H54 (cell line): ENCODE measurements at regions not wholly inside any gene's neighbourhood (a gene's known extent, or its start where the extent isn't known, plus 50 kb on each side); places are given as distances from the start of the nearest gene placed in this dataset.
"Not testable (repeated sequence)": the region's sequence is repeated elsewhere in the genome, so short reads cannot be mapped to it uniquely, and the experiment has no call there.

Experiments used
- DNase-seq: peaks from one replicate; pipeline ENCODE4 v3.0.0; 2011; ENCODE audit warnings: low spot score, mixed read lengths; ENCODE audit not compliant: insufficient read length
- FAIRE-seq: peaks from 3 replicates; lab custom pipeline; 2011; peaks lifted over from hg19 to GRCh38; lab: Jason Lieb, UNC
- POLR2A ChIP-seq: IDR thresholded peaks from 2 replicates; pipeline ENCODE4 v1.6.1; 2011; ENCODE audit warnings: low read depth, mild to moderate bottlenecking, low read length

DNA sequence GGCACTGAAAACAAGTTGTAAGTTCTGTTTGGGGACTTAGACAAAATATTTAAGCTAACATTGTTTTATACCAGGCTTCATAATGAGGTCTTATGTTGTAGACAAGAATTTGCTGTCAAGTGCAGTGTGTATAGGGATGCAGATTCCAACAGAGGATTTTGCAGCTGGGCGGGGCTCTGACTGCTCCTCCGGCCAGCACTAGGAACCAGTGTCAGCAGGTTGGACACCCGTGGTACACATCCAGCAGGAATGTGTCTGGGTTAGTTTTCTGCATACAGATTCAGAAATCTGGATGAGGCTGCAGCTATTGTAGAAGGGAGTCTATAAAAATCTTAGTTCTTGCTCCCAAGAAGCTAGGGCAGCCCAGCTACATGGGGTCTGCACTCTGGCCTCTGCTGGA, 194.3 kb upstream of the RBM19 start:
- FAIRE-seq (no peak), DNase-seq (no peak)
- TF ChIP-seq POLR2A, result no peak

DNA sequence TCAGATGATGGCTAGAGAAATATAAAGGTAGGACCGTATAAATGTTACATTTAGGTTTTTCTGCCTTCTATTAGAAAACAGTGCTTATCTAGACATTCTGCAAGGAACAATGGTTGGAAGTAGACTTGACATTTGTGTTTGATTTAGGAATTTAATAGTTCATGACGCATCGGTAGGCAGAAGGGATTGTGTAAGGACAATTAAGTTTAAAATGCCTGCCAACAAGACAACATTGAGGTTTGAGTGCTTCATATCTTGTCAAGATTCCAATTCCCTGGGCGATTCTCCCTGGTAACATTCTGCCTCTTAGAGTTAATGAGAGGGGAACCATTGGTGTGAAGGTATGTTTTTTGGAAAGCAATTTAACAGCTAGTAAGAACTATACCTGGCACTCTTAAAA, 186.8 kb upstream of the RBM19 start:
- FAIRE-seq (no peak), DNase-seq (no peak)
- TF ChIP-seq POLR2A, result no peak

DNA sequence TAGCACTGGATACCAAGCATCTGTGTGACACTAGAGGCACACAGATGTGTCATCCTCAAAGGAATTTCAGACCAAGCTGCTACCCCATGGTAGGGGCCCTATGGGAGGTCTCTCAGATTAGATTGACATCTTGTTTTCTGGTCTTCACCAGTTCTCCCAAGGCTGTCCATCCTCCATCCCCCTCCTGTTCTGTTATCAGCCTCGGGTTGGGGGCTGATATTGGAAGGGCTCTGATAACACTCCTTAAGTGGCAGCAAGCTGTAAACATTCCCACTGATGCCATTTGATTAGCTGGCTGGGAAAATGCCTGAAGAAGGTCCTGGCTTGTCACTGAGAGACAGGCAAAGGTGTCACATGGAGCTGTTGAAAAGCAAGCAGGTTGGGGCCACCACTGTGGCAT, 185.9 kb upstream of the RBM19 start:
- FAIRE-seq (no peak), DNase-seq (no peak)
- TF ChIP-seq POLR2A, result no peak

DNA sequence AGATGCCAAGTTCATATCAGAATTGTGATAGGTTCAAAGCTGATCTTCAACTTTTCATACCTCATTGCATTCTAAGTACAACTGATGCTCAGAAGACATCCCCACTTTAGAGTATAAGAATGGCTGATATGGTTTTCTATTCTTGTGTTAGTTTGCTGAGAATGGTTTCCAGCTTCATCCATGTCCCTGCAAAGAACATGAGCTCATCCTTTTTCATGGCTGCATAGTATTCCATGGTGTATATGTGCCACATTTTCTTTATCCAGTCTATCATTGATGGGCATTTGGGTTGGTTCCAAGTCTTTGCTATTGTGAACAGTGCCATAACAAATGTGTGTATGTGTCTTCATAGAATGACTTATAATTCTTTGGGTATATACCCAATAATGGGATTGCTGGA, 184.5 kb upstream of the RBM19 start:
- FAIRE-seq, DNase-seq: not testable (repeated sequence)

DNA sequence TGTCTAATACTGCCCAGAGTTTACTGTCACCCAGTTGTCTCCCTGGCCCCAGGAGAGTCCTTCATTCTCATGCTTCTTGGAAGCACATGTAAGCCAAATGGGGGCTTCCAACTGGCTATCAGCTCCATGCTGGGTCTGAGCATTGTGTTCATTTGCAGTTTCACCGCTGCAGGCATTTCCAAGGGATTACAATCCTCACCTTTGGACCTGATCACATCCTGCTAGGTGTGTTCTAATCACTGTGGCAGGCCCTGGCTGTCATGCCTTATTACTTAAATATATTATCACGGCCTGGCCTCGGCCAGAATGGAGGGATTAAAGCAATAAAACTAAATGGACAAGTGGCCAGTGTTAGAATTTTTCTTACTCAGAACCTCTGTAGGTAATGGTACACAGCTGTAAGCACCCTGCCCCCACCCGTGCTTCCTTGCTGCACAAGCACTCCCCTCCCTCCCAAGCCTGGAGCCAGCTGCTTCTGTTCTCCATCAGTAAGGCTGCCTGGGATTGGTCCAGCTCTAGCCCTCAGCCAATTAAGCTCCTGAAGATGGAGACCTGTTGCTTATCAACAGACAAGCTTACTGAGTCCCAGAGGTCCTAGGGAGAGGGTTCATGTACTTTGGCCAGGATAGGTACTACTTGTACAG, 175.9 kb upstream of the RBM19 start:
- FAIRE-seq, result no peak
- no peak for DNase-seq
- no peak for TF ChIP-seq POLR2A

DNA sequence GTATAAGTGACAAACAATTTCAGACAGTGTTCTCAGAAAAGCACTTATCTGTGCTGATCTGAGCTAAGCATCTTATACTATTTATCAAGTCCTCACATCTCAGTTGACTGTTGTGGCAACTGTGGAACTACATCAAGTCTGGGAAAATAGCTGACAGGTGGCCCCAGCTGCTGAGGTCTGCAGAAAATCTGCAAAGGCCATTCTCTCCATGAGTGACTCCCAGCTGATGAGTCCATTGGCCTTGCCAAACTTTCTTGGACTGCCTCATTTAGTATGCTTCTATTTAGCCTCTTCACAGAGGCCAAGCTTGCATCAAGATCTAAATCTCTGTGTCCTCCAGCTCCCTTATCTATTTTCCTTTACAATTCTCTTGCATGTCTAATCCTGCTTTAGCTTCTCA, 174.5 kb upstream of the RBM19 start:
- no peak for FAIRE-seq
- no peak for TF ChIP-seq POLR2A
- no peak for DNase-seq

DNA sequence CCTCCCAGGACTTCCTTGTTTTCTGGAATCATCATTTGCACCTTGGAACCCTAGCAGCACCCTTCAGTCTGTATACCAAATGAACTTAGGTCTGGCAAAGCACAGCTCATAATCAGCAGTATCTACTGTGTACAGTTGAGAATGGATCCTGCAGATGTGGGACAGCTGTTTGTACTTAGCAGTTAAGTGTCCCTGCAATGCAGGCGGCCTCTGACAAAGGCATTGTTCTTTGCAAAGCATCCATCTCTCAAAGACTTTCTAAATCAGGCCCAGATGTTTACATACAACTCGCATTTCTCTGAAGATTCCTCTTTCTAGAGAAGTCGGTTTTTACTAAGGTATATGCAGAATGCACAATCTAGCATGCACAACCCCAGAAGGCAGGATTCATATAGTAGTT, 170.5 kb upstream of the RBM19 start:
- TF ChIP-seq POLR2A, result no peak
- no peak for DNase-seq
- FAIRE-seq, result no peak

DNA sequence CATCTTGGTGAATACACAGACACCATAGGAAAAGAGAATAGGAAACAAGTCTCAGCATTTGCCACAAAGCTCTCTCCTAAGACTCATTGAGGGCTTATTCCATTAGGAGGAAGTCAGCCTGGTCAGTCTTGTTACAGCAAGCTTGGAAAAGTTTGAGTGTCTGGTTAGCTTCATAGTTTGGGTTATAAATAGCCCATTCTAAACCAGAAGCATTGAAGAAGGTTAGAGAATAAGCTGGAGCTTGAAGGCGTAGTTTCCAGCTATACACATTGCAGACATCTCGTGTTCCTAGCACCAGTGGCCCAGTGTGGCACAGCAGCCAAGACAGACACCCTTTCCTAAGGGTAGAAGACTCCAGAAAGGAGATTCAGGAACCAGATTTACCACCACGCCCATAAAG, 168.8 kb upstream of the RBM19 start:
- DNase-seq (no peak), FAIRE-seq (no peak)
- no peak for TF ChIP-seq POLR2A

DNA sequence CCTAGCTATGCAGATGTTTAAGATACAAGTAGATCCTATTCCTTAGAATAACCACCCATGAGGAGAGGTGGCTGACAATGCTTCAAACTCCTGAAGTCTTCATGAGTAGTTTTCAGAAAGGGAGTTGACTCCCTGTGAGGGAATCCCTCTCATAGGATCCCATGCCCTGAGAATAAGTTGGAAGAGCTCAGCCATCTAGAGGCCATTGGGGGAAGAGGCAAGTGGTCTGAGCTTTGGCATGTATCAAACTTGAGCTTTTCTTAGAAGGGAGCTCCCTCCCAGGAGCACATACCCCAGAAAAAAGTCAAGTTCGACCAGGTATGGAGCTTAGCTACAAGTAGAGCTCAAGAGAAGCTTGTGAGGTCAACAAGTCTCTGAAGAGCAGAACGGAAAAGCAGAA, 165.7 kb upstream of the RBM19 start:
- no peak for TF ChIP-seq POLR2A
- FAIRE-seq (no peak), DNase-seq (no peak)

DNA sequence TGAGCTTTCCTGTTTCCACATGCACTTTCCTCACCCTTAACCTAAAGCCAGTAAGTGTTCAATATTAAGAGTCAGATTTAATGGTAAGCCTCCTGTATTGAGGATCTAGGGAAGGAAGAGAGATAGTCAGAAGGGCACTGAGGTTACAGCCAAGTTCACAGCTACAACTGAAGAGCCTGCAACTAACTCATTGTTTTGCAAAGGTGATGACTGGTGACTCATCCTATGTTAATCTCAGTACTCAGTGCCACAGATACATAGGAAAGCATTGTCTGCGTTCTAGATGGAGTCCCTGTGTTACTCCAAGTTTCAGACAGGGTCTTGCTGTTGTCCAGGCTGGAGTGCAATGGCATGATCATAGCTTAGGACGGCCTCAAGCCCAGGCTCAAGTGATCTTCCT, 157.0 kb upstream of the RBM19 start:
- FAIRE-seq (no peak), DNase-seq (no peak)

DNA sequence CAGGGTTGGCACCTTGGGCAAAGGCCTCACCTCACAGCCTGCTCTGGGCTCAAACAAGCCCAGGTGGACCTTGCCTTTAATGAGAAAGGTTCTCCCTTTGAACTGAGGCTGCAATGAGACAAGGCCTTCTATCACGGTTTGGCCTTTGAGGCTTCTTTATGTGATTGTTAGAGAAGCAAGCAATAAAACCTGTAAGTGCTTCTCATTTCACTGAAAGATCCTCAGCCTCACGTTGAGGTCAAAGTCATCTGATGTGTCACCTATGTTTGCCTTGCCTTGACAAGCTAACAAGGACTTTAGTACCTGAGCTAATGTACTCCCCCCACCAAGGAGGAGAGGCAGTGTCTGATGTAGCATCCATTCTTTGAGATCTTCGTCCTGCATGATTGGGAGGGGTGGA, 155.9 kb upstream of the RBM19 start:
- no peak for TF ChIP-seq POLR2A
- FAIRE-seq (no peak), DNase-seq (no peak)

More for the DNA sequence above, 157.0 kb upstream of the RBM19 start:
- no peak for TF ChIP-seq POLR2A

DNA sequence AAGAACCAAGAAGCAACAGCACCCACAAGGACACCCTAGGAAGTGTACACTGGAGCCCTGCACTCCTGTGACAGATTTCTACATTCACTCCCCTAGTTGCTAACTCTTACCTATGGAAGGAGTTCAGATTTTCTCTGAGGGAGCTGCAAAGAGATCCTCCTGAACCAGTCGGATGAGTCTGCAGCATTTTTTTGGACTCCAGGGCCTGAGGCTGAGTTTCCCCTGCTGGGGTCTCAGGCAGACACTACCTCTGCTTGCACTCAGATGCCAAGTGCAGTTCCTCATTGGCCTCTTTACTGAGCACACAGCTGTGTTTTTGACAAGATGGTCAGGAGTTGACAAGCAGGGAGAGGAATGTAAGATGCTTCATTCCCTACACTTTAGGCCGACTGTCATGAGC, 153.2 kb upstream of the RBM19 start:
- DNase-seq (no peak), FAIRE-seq (no peak)
- no peak for TF ChIP-seq POLR2A

DNA sequence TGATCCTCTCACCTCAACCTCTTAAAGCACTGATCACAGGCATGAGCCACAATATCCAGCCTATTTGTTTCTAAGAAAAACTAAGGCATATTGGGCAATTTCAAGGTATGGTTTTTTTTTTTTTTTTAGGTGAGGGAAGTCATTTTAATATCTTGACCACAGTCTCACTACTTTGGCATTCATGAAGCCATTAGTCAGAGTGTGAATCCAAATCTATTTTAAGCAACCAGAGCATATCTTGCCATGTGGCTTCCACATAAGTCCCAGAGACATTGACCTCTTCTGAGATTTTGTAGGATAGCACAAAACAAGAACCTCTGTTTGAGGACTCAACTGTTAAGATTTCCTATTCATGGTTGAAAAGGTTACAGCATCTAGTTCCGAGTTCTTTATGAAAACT, 130.3 kb upstream of the RBM19 start:
- FAIRE-seq (no peak), DNase-seq (no peak)
- TF ChIP-seq POLR2A, result no peak

DNA sequence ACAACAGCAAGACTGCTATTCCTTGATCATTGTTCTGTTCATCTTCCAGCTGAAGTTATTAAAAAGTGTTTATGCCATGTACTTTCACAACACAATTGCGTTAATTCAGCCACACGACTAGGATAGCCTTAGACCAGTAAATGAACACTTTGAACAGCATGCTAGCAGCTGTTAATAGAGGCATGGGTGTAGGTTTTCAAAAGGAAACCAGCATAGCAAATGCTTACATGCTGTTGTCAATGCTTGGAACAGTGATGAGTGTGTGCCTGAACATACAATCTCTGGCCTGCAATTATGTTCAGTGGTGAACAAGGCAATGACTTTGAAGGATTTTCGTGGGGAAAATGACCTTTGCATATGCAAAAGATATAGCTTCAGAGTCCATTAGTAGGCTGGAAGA, 127.4 kb upstream of the RBM19 start:
- TF ChIP-seq POLR2A, result no peak
- FAIRE-seq (no peak), DNase-seq (no peak)

DNA sequence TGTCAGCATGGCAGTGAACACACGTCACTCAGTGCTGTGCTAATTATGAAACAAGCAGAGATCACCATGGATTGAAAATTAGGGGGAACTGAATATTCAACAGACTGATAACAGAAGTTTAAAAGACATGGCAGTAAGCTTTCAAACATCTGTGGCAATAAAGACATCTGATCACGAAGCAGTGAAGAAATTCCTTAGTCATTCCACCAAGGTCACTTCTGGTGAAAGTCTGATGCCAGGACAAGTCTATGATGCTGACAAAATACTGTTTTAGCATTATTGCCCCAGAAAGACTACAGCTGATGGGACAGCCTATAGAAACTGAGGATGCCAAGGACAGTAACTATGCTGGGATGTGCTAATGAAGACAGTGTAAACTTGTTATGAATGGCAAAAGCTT, 126.9 kb upstream of the RBM19 start:
- DNase-seq (no peak), FAIRE-seq (no peak)
- no peak for TF ChIP-seq POLR2A

DNA sequence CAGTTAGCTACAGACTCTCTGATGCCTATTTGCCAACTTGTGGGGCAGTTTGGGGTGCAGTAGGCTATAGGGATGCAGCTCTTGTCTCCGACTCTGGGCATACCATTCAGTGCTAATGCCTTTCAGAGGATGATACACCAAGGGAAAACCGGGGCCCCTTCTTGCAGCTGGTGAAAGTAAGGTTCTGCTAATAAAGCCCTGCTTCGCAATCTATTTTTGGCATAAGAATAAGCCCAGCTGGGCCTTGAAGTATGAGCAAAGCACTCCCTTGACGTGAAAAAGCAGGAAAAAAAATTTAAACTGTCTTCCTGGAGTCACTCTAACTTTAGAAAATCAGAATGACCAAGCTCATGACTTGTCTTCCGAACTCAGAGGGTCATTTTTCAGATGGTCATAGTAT, 124.1 kb upstream of the RBM19 start:
- TF ChIP-seq POLR2A, result no peak
- FAIRE-seq (no peak), DNase-seq (no peak)
